OCI-LY3 (cell line): ENCODE measurements at regions not wholly inside any gene's neighbourhood (a gene's known extent, or its start where the extent isn't known, plus 50 kb on each side); places are given as distances from the start of the nearest gene placed in this dataset.

Experiments
- EZH2phosphoT487 ChIP-seq: fragments of 200-600 bp; shearing (Covaris generic); IDR thresholded peaks from 2 replicates; pipeline ENCODE4 v1.6.1; 2018; ENCODE audit warnings: antibody characterized with exemption, mixed run types, low read depth
- TF ChIP-seq, protein P1 (sequence below): fragments of 200-600, 300-600 bp; sonication (generic); IDR thresholded peaks from 2 replicates; pipeline ENCODE4 v1.5.1; 2014; ENCODE audit warnings: antibody characterized with exemption, low read length, low read depth

DNA sequence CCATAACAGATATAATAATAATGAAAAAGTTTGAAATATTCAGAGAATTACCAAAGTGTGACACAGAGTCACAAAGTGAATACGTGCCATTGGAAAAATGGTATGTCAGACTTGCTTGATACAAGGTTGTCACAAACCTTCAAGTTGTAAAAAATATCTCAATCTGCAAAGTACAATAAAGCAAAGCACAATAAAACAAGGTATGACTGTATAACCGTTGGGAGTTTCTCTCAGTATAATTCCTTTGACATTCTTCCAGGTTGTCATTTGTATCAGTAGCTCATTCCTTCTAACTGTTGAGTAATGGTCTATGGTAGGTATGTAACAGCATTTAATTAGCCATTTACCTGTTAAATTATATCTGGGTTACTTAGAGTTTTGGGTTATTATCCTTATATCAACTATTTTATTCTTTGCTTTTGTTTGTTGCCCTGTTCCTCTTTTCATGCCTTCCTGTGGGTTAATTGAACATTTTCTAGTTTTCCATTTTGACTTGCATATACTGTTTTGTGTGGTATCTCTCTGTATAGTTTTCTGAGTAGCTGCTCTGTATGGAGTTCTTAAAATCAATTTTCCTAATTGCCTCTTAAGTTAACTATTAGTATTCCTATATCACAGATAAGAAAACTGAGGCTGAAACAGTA lies 112.5 kb downstream of the SUCNR1 start:
- TF ChIP-seq, protein P1, sequence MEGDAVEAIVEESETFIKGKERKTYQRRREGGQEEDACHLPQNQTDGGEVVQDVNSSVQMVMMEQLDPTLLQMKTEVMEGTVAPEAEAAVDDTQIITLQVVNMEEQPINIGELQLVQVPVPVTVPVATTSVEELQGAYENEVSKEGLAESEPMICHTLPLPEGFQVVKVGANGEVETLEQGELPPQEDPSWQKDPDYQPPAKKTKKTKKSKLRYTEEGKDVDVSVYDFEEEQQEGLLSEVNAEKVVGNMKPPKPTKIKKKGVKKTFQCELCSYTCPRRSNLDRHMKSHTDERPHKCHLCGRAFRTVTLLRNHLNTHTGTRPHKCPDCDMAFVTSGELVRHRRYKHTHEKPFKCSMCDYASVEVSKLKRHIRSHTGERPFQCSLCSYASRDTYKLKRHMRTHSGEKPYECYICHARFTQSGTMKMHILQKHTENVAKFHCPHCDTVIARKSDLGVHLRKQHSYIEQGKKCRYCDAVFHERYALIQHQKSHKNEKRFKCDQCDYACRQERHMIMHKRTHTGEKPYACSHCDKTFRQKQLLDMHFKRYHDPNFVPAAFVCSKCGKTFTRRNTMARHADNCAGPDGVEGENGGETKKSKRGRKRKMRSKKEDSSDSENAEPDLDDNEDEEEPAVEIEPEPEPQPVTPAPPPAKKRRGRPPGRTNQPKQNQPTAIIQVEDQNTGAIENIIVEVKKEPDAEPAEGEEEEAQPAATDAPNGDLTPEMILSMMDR: no peak
- no peak for TF ChIP-seq EZH2phosphoT487
